ENCODE measurements at regions not wholly inside any gene's neighbourhood (a gene's known extent, or its start where the extent isn't known, plus 50 kb on each side); places are given as distances from the start of the nearest gene placed in this dataset.

- Histone ChIP-seq H3K9ac (ENCODE audit: low read length) (no peak overlapping the region), H3K4me1 (ENCODE audit: control insufficient read depth, insufficient read depth, low read length) (no peaks in the 10 kb centered on the region), H3K4me3 (ENCODE audit: low read length) (no peak overlapping the region), H3K27me3 (ENCODE audit: control insufficient read depth, insufficient read depth, low read length) (no peaks in the 10 kb centered on the region), H3K27ac (ENCODE audit: low read depth, low read length) (no peak overlapping the region), H3K36me3 (ENCODE audit: control insufficient read depth, insufficient read depth, low read length) (no peaks in the 10 kb centered on the region)
Observed at GRCh38 chr5:173816728-173817127, 71.4 kb upstream of the CPEB4 start.

GRCh38 chr5:173817561-173817960 is 70.6 kb upstream of the CPEB4 start:
- H3K4me1 ChIP-seq (ENCODE audit: control insufficient read depth, insufficient read depth, low read length), result no peaks in the 10 kb centered on the region
- no peak overlapping the region for H3K27ac ChIP-seq (ENCODE audit: low read depth, low read length)
- H3K4me3 ChIP-seq (ENCODE audit: low read length), result no peak overlapping the region
- no peak overlapping the region for H3K9ac ChIP-seq (ENCODE audit: low read length)
- no peaks in the 10 kb centered on the region for H3K36me3 ChIP-seq (ENCODE audit: control insufficient read depth, insufficient read depth, low read length)
- H3K27me3 ChIP-seq (ENCODE audit: control insufficient read depth, insufficient read depth, low read length), result no peaks in the 10 kb centered on the region

GRCh38 chr5:173819521-173819920 is 68.6 kb upstream of the CPEB4 start:
- Histone ChIP-seq H3K4me3 (ENCODE audit: low read length) (no peak overlapping the region), H3K27me3 (ENCODE audit: control insufficient read depth, insufficient read depth, low read length) (no peaks in the 10 kb centered on the region), H3K27ac (ENCODE audit: low read depth, low read length) (no peak overlapping the region), H3K36me3 (ENCODE audit: control insufficient read depth, insufficient read depth, low read length) (no peaks in the 10 kb centered on the region), H3K4me1 (ENCODE audit: control insufficient read depth, insufficient read depth, low read length) (no peaks in the 10 kb centered on the region), H3K9ac (ENCODE audit: low read length) (no peak overlapping the region)

- no peaks in the 10 kb centered on the region for H3K36me3 ChIP-seq (ENCODE audit: control insufficient read depth, insufficient read depth, low read length)
- H3K9ac ChIP-seq (ENCODE audit: low read length), result no peak overlapping the region
- H3K27me3 ChIP-seq (ENCODE audit: control insufficient read depth, insufficient read depth, low read length), result no peaks in the 10 kb centered on the region
- H3K4me3 ChIP-seq (ENCODE audit: low read length), result no peak overlapping the region
- H3K27ac ChIP-seq (ENCODE audit: low read depth, low read length), result no peak overlapping the region
- no peaks in the 10 kb centered on the region for H3K4me1 ChIP-seq (ENCODE audit: control insufficient read depth, insufficient read depth, low read length)
Observed at GRCh38 chr5:173823274-173823644, 64.9 kb upstream of the CPEB4 start.

GRCh38 chr5:173823721-173824567 is 64.2 kb upstream of the CPEB4 start:
- no peak overlapping the region for H3K27ac ChIP-seq (ENCODE audit: low read depth, low read length)
- H3K9ac ChIP-seq (ENCODE audit: low read length), result no peak overlapping the region
- no peak overlapping the region for H3K4me3 ChIP-seq (ENCODE audit: low read length)
- H3K27me3 ChIP-seq (ENCODE audit: control insufficient read depth, insufficient read depth, low read length), result no peaks in the 10 kb centered on the region
- no peaks in the 10 kb centered on the region for H3K4me1 ChIP-seq (ENCODE audit: control insufficient read depth, insufficient read depth, low read length)
- H3K36me3 ChIP-seq (ENCODE audit: control insufficient read depth, insufficient read depth, low read length), result no peaks in the 10 kb centered on the region

GRCh38 chr5:173825215-173825865 is 62.8 kb upstream of the CPEB4 start:
- Histone ChIP-seq H3K4me1 (ENCODE audit: control insufficient read depth, insufficient read depth, low read length) (no peaks in the 10 kb centered on the region), H3K36me3 (ENCODE audit: control insufficient read depth, insufficient read depth, low read length) (no peaks in the 10 kb centered on the region), H3K4me3 (ENCODE audit: low read length) (no peak overlapping the region), H3K27ac (ENCODE audit: low read depth, low read length) (no peak overlapping the region), H3K9ac (ENCODE audit: low read length) (no peak overlapping the region), H3K27me3 (ENCODE audit: control insufficient read depth, insufficient read depth, low read length) (no peaks in the 10 kb centered on the region)

- Histone ChIP-seq H3K4me3 (ENCODE audit: low read length) (no peak overlapping the region), H3K36me3 (ENCODE audit: control insufficient read depth, insufficient read depth, low read length) (no peaks in the 10 kb centered on the region), H3K4me1 (ENCODE audit: control insufficient read depth, insufficient read depth, low read length) (no peaks in the 10 kb centered on the region), H3K27ac (ENCODE audit: low read depth, low read length) (no peak overlapping the region), H3K9ac (ENCODE audit: low read length) (no peak overlapping the region), H3K27me3 (ENCODE audit: control insufficient read depth, insufficient read depth, low read length) (no peaks in the 10 kb centered on the region)
Observed at GRCh38 chr5:173826086-173826427, 62.1 kb upstream of the CPEB4 start.

- Histone ChIP-seq H3K27ac (ENCODE audit: low read depth, low read length) (no peak overlapping the region), H3K27me3 (ENCODE audit: control insufficient read depth, insufficient read depth, low read length) (no peaks in the 10 kb centered on the region), H3K9ac (ENCODE audit: low read length) (no peak overlapping the region), H3K4me3 (ENCODE audit: low read length) (no peak overlapping the region), H3K4me1 (ENCODE audit: control insufficient read depth, insufficient read depth, low read length) (no peaks in the 10 kb centered on the region), H3K36me3 (ENCODE audit: control insufficient read depth, insufficient read depth, low read length) (no peaks in the 10 kb centered on the region)
Observed at GRCh38 chr5:173826428-173827350, 61.5 kb upstream of the CPEB4 start.

- Histone ChIP-seq H3K4me3 (ENCODE audit: low read length) (no peak overlapping the region), H3K36me3 (ENCODE audit: control insufficient read depth, insufficient read depth, low read length) (no peaks in the 10 kb centered on the region), H3K4me1 (ENCODE audit: control insufficient read depth, insufficient read depth, low read length) (no peaks in the 10 kb centered on the region), H3K27me3 (ENCODE audit: control insufficient read depth, insufficient read depth, low read length) (no peaks in the 10 kb centered on the region), H3K27ac (ENCODE audit: low read depth, low read length) (no peak overlapping the region), H3K9ac (ENCODE audit: low read length) (no peak overlapping the region)
Observed at GRCh38 chr5:173828952-173829351, 59.2 kb upstream of the CPEB4 start.

- Histone ChIP-seq H3K9ac (ENCODE audit: low read length) (no peak overlapping the region), H3K36me3 (ENCODE audit: control insufficient read depth, insufficient read depth, low read length) (no peaks in the 10 kb centered on the region), H3K4me1 (ENCODE audit: control insufficient read depth, insufficient read depth, low read length) (no peaks in the 10 kb centered on the region), H3K27me3 (ENCODE audit: control insufficient read depth, insufficient read depth, low read length) (no peaks in the 10 kb centered on the region), H3K4me3 (ENCODE audit: low read length) (no peak overlapping the region), H3K27ac (ENCODE audit: low read depth, low read length) (no peak overlapping the region)
Observed at GRCh38 chr5:173829826-173830225, 58.3 kb upstream of the CPEB4 start.

- Histone ChIP-seq H3K4me3 (ENCODE audit: low read length) (no peak overlapping the region), H3K27ac (ENCODE audit: low read depth, low read length) (no peak overlapping the region), H3K36me3 (ENCODE audit: control insufficient read depth, insufficient read depth, low read length) (no peaks in the 10 kb centered on the region)
Observed at GRCh38 chr5:173830421-173830820, 57.7 kb upstream of the CPEB4 start.

GRCh38 chr5:173831196-173831914 is 56.8 kb upstream of the CPEB4 start:
- no peaks in the 10 kb centered on the region for H3K4me1 ChIP-seq (ENCODE audit: control insufficient read depth, insufficient read depth, low read length)
- no peak overlapping the region for H3K4me3 ChIP-seq (ENCODE audit: low read length)
- no peaks in the 10 kb centered on the region for H3K36me3 ChIP-seq (ENCODE audit: control insufficient read depth, insufficient read depth, low read length)
- H3K9ac ChIP-seq (ENCODE audit: low read length), result no peak overlapping the region
- no peak overlapping the region for H3K27ac ChIP-seq (ENCODE audit: low read depth, low read length)
- H3K27me3 ChIP-seq (ENCODE audit: control insufficient read depth, insufficient read depth, low read length), result no peaks in the 10 kb centered on the region

More at GRCh38 chr5:173830421-173830820, 57.7 kb upstream of the CPEB4 start:
- no peak overlapping the region for H3K9ac ChIP-seq (ENCODE audit: low read length)
- H3K27me3 ChIP-seq (ENCODE audit: control insufficient read depth, insufficient read depth, low read length), result no peaks in the 10 kb centered on the region
- no peaks in the 10 kb centered on the region for H3K4me1 ChIP-seq (ENCODE audit: control insufficient read depth, insufficient read depth, low read length)
